Mucosa of descending colon (tissue), 3 donors: ENCODE measurements at regions not wholly inside any gene's neighbourhood (a gene's known extent, or its start where the extent isn't known, plus 50 kb on each side); places are given as distances from the start of the nearest gene placed in this dataset.
"Not testable (repeated sequence)": the region's sequence is repeated elsewhere in the genome, so short reads cannot be mapped to it uniquely, and the experiment has no call there.

Experiments used
- ATAC-seq: fragments of 200-7000 bp; cut with Tn5 transposase; one replicate; pipeline ENCODE4 v1.9.1; 2020; ENCODE audit warnings: mild to moderate bottlenecking, moderate library complexity
- DNase-seq, 3 donors: peaks; one replicate each; pipeline ENCODE4 v3.0.0-alpha.2; 2020
- H3K36me3 ChIP-seq: fragments of 200-600 bp; one replicate; pipeline ENCODE4 v1.8.0; 2021; ENCODE audit warnings: low read depth, mild to moderate bottlenecking
- H3K4me1 ChIP-seq: fragments of 200-600 bp; one replicate; pipeline ENCODE4 v1.8.0; 2021; ENCODE audit warnings: low read depth, mild to moderate bottlenecking
- H3K4me3 ChIP-seq: fragments of 200-600 bp; one replicate; pipeline ENCODE4 v1.8.0; 2021; ENCODE audit warnings: mild to moderate bottlenecking
- H3K9me3 ChIP-seq: fragments of 200-600 bp; one replicate; pipeline ENCODE4 v1.8.0; 2021; ENCODE audit warnings: mild to moderate bottlenecking
- CTCF ChIP-seq: fragments of 200-600 bp; IDR thresholded peaks from one replicate; pipeline ENCODE4 v1.8.0; 2022; ENCODE audit warnings: antibody characterized with exemption, mild to moderate bottlenecking
- intact Hi-C, 2 donors: fragments of 100-400 bp; cut with DNase I in 1 of 2; cut with micrococcal nuclease in 1 of 2; formaldehyde crosslinking; loops; one replicate each; pipeline versions ENCODE4 v1.11.0 to v1.11.1; 2022; cut with DNase I, micrococcal nuclease
- donor health status: DM: no; HTN: no; CAD: no; lungs with moderate emphysema.
- donor health status: DM: no; HTN: no; CAD: no.
- donor health status: DM: no; HTN: yes; CAD: no.

- ATAC-seq, DNase-seq: not testable (repeated sequence)
These were observed 56.2 kb downstream of the SPATA31A6 start for GRCh38 chr9:42239445-42240260.

GRCh38 chr9:42240261-42240579 lies 56.8 kb downstream of the SPATA31A6 start:
- H3K9me3 ChIP-seq, H3K36me3 ChIP-seq, intact Hi-C loops, DNase-seq, H3K4me1 ChIP-seq, ATAC-seq, H3K4me3 ChIP-seq: not testable (repeated sequence)

More at GRCh38 chr9:42239445-42240260, 56.2 kb downstream of the SPATA31A6 start:
- H3K4me3 ChIP-seq, H3K36me3 ChIP-seq, H3K4me1 ChIP-seq, intact Hi-C loops, H3K9me3 ChIP-seq: not testable (repeated sequence)

GRCh38 chr9:42243211-42243610 lies 59.8 kb downstream of the SPATA31A6 start:
- ATAC-seq, DNase-seq, H3K4me1 ChIP-seq, H3K4me3 ChIP-seq, H3K36me3 ChIP-seq, H3K9me3 ChIP-seq, intact Hi-C loops: not testable (repeated sequence)

GRCh38 chr9:42243822-42244221 lies 60.4 kb downstream of the SPATA31A6 start:
- H3K4me3 ChIP-seq, DNase-seq, H3K4me1 ChIP-seq, intact Hi-C loops, H3K9me3 ChIP-seq, ATAC-seq, H3K36me3 ChIP-seq: not testable (repeated sequence)

- H3K9me3 ChIP-seq, H3K4me3 ChIP-seq, DNase-seq, ATAC-seq, H3K36me3 ChIP-seq, H3K4me1 ChIP-seq, intact Hi-C loops: not testable (repeated sequence)
These were observed 85.3 kb downstream of the SPATA31A6 start for GRCh38 chr9:42268729-42269128.

GRCh38 chr9:42269171-42269570 lies 85.7 kb downstream of the SPATA31A6 start:
- H3K4me1 ChIP-seq, DNase-seq, intact Hi-C loops, ATAC-seq, H3K36me3 ChIP-seq, H3K4me3 ChIP-seq, H3K9me3 ChIP-seq: not testable (repeated sequence)

GRCh38 chr9:42273191-42273590 lies 89.7 kb downstream of the SPATA31A6 start:
- ATAC-seq, intact Hi-C loops, H3K4me3 ChIP-seq, H3K36me3 ChIP-seq, H3K9me3 ChIP-seq, H3K4me1 ChIP-seq, DNase-seq: not testable (repeated sequence)

GRCh38 chr9:42275141-42275540 lies 91.7 kb downstream of the SPATA31A6 start:
- TF ChIP-seq CTCF: no peak
- no peak for DNase-seq
- H3K9me3 ChIP-seq: no peaks in the 10 kb centered on the region
- no peak for ATAC-seq
- H3K4me3 ChIP-seq: no peak overlapping the region
- intact Hi-C loops: no loop called here
- no peaks in the 10 kb centered on the region for H3K4me1 ChIP-seq
- H3K36me3 ChIP-seq: no peaks in the 10 kb centered on the region

- intact Hi-C loops: not testable (repeated sequence)
These were observed 99.2 kb downstream of the SPATA31A6 start for GRCh38 chr9:42282531-42283178.

GRCh38 chr9:42283179-42283543 lies 99.7 kb downstream of the SPATA31A6 start:
- H3K4me1 ChIP-seq, intact Hi-C loops, H3K9me3 ChIP-seq, H3K36me3 ChIP-seq, DNase-seq, H3K4me3 ChIP-seq: not testable (repeated sequence)
- peak; percentile 54 for ATAC-seq

More at GRCh38 chr9:42282531-42283178, 99.2 kb downstream of the SPATA31A6 start:
- H3K4me1 ChIP-seq, H3K9me3 ChIP-seq, H3K36me3 ChIP-seq, H3K4me3 ChIP-seq: not testable (repeated sequence)
- ATAC-seq (peak; percentile 92), DNase-seq (peak in 1 of 3 donors; percentile 44)

GRCh38 chr9:42286145-42286845 lies 102.8 kb downstream of the SPATA31A6 start:
- intact Hi-C loops, ATAC-seq: not testable (repeated sequence)

GRCh38 chr9:42288002-42288864 lies 104.8 kb downstream of the SPATA31A6 start:
- H3K36me3 ChIP-seq, H3K4me1 ChIP-seq, H3K4me3 ChIP-seq, H3K9me3 ChIP-seq, DNase-seq, intact Hi-C loops: not testable (repeated sequence)
- peak; percentile 18 for ATAC-seq

More at GRCh38 chr9:42286145-42286845, 102.8 kb downstream of the SPATA31A6 start:
- not testable (repeated sequence) for H3K4me3 ChIP-seq, H3K4me1 ChIP-seq, DNase-seq, H3K9me3 ChIP-seq, H3K36me3 ChIP-seq
